Large intestine (tissue), 3 donors: ENCODE measurements at regions not wholly inside any gene's neighbourhood (a gene's known extent, or its start where the extent isn't known, plus 50 kb on each side); places are given as distances from the start of the nearest gene placed in this dataset.
"Not testable (repeated sequence)": the region's sequence is repeated elsewhere in the genome, so short reads cannot be mapped to it uniquely, and the experiment has no call there.

Experiments used
- DNase-seq, 2 donors: peaks; one replicate each; pipeline versions ENCODE4 v3.0.0 to v3.0.0-alpha.2; 2013
- H3K27ac ChIP-seq: one replicate; pipeline ENCODE4 v1.5.1; 2013; ENCODE audit warnings: low read length
- H3K27me3 ChIP-seq: 2 replicates; pipeline ENCODE4 v1.6.1; 2013; ENCODE audit warnings: low read length; ENCODE audit not compliant: control insufficient read depth, insufficient read depth
- H3K36me3 ChIP-seq: 2 replicates; pipeline ENCODE4 v1.6.1; 2013; ENCODE audit warnings: low read length; ENCODE audit not compliant: control insufficient read depth, insufficient read depth
- H3K4me1 ChIP-seq: one replicate; pipeline ENCODE4 v1.6.1; 2013; ENCODE audit warnings: low read length; ENCODE audit not compliant: control insufficient read depth, insufficient read depth
- H3K4me3 ChIP-seq: one replicate; pipeline ENCODE4 v1.5.1; 2013; ENCODE audit warnings: low read length
- H3K9me3 ChIP-seq: one replicate; pipeline ENCODE4 v1.6.1; 2013; ENCODE audit warnings: mild to moderate bottlenecking, low read depth, low read length, moderate library complexity; ENCODE audit not compliant: control insufficient read depth
- WGBS: methylation state at CpG from one replicate; pipeline ENCODE4 v1.1.5; 2013; ENCODE audit warnings: low lambda C conversion rate; ENCODE audit not compliant: insufficient coverage; 5-methylcytosine and 5-hydroxymethylcytosine counted together

GRCh38 chr1:185532856-185533255 lies 201.3 kb upstream of the HMCN1 start:
- no peak overlapping the region for H3K27ac ChIP-seq

GRCh38 chr1:185531838-185532237 lies 202.4 kb upstream of the HMCN1 start:
- no peaks in the 10 kb centered on the region for H3K9me3 ChIP-seq
- 91% methylated on average over 2 of the region's 4 CpGs for WGBS
- DNase-seq: no peak
- no peak overlapping the region for H3K4me3 ChIP-seq
- H3K4me1 ChIP-seq: peaks cover 2% of the 10 kb centered on the region
- H3K27me3 ChIP-seq: no peaks in the 10 kb centered on the region
- H3K36me3 ChIP-seq: no peaks in the 10 kb centered on the region
- H3K27ac ChIP-seq: no peak overlapping the region

More at GRCh38 chr1:185532856-185533255, 201.3 kb upstream of the HMCN1 start:
- no peaks in the 10 kb centered on the region for H3K36me3 ChIP-seq
- no peak overlapping the region for H3K4me3 ChIP-seq
- peaks cover 8% of the 10 kb centered on the region for H3K4me1 ChIP-seq
- DNase-seq: no peak
- no peaks in the 10 kb centered on the region for H3K27me3 ChIP-seq
- H3K9me3 ChIP-seq: no peaks in the 10 kb centered on the region

- Histone ChIP-seq H3K36me3 (no peaks in the 10 kb centered on the region), H3K4me3 (no peak overlapping the region), H3K27ac (no peak overlapping the region), H3K4me1 (no peaks in the 10 kb centered on the region), H3K9me3 (no peaks in the 10 kb centered on the region), H3K27me3 (no peaks in the 10 kb centered on the region)
- WGBS: 93% methylated on average over 3 of the region's 3 CpGs
- DNase-seq: no peak
Measured at GRCh38 chr1:185530215-185530614, 204.0 kb upstream of the HMCN1 start.

GRCh38 chr1:185529673-185530072 lies 204.5 kb upstream of the HMCN1 start:
- Histone ChIP-seq H3K4me1 (no peaks in the 10 kb centered on the region), H3K9me3 (no peaks in the 10 kb centered on the region), H3K27me3 (no peaks in the 10 kb centered on the region), H3K36me3 (no peaks in the 10 kb centered on the region), H3K4me3 (no peak overlapping the region), H3K27ac (no peak overlapping the region)
- DNase-seq: no peak
- no CpG with 5 or more reads among the region's 3 CpGs for WGBS

- H3K4me1 ChIP-seq: no peaks in the 10 kb centered on the region
- H3K9me3 ChIP-seq: no peaks in the 10 kb centered on the region
- H3K27ac ChIP-seq: no peak overlapping the region
- 80% methylated on average over 2 of the region's 4 CpGs for WGBS
- DNase-seq: no peak
- no peaks in the 10 kb centered on the region for H3K36me3 ChIP-seq
- no peaks in the 10 kb centered on the region for H3K27me3 ChIP-seq
- no peak overlapping the region for H3K4me3 ChIP-seq
Measured at GRCh38 chr1:185528084-185528676, 206.0 kb upstream of the HMCN1 start.

GRCh38 chr1:185526344-185527307 lies 207.6 kb upstream of the HMCN1 start:
- Histone ChIP-seq H3K36me3 (no peaks in the 10 kb centered on the region), H3K4me1 (no peaks in the 10 kb centered on the region), H3K27me3 (no peaks in the 10 kb centered on the region), H3K9me3 (peaks cover 9% of the 10 kb centered on the region), H3K27ac (peak overlapping the region; percentile 5), H3K4me3 (no peak overlapping the region)
- 80% methylated on average over 1 of the region's 1 CpG for WGBS
- DNase-seq: peak in 1 of 2 donors; percentile 53

GRCh38 chr1:185520188-185520920 lies 203.3 kb upstream of the IVNS1ABP start:
- Histone ChIP-seq H3K4me1 (peaks cover 8% of the 10 kb centered on the region), H3K36me3 (no peaks in the 10 kb centered on the region), H3K27ac (peak overlapping the region; percentile 49), H3K27me3 (no peaks in the 10 kb centered on the region), H3K4me3 (no peak overlapping the region), H3K9me3 (peaks cover 17% of the 10 kb centered on the region)
- WGBS: no CpG with 5 or more reads among the region's 2 CpGs
- peak in 1 of 2 donors; percentile 49 for DNase-seq

- H3K27ac ChIP-seq: no peak overlapping the region
- no peak overlapping the region for H3K4me3 ChIP-seq
- H3K4me1 ChIP-seq: peaks cover 13% of the 10 kb centered on the region
- H3K9me3 ChIP-seq: peaks cover 14% of the 10 kb centered on the region
- H3K27me3 ChIP-seq: no peaks in the 10 kb centered on the region
- WGBS: 50% methylated on average over 2 of the region's 2 CpGs
- DNase-seq: no peak
- no peaks in the 10 kb centered on the region for H3K36me3 ChIP-seq
Measured at GRCh38 chr1:185517808-185518419, 200.9 kb upstream of the IVNS1ABP start.

- H3K27me3 ChIP-seq, DNase-seq, H3K36me3 ChIP-seq, H3K4me3 ChIP-seq, H3K27ac ChIP-seq: not testable (repeated sequence)
- peaks cover 11% of the 10 kb centered on the region for H3K9me3 ChIP-seq
- WGBS: no CpG with 5 or more reads among the region's 2 CpGs
- peaks cover 13% of the 10 kb centered on the region for H3K4me1 ChIP-seq
Measured at GRCh38 chr1:185517301-185517700, 200.3 kb upstream of the IVNS1ABP start.

- WGBS: 90% methylated on average over 1 of the region's 2 CpGs
- Histone ChIP-seq H3K4me3 (no peak overlapping the region), H3K4me1 (peaks cover 12% of the 10 kb centered on the region), H3K27ac (no peak overlapping the region), H3K27me3 (no peaks in the 10 kb centered on the region), H3K9me3 (peaks cover 8% of the 10 kb centered on the region), H3K36me3 (no peaks in the 10 kb centered on the region)
- DNase-seq: no peak
Measured at GRCh38 chr1:185515696-185516095, 198.7 kb upstream of the IVNS1ABP start.
